ENCODE measurements at regions not wholly inside any gene's neighbourhood (a gene's known extent, or its start where the extent isn't known, plus 50 kb on each side); places are given as distances from the start of the nearest gene placed in this dataset.

- TF ChIP-seq CTCF (IDR thresholded peaks at IDR 0.05) (no peak), POLR2A (IDR thresholded peaks at IDR 0.05) (no peak)
Observed at GRCh38 chr1:56370513-56370912, 208.8 kb downstream of the PLPP3 start.
